ENCODE measurements at regions not wholly inside any gene's neighbourhood (a gene's known extent, or its start where the extent isn't known, plus 50 kb on each side); places are given as distances from the start of the nearest gene placed in this dataset.

DNA sequence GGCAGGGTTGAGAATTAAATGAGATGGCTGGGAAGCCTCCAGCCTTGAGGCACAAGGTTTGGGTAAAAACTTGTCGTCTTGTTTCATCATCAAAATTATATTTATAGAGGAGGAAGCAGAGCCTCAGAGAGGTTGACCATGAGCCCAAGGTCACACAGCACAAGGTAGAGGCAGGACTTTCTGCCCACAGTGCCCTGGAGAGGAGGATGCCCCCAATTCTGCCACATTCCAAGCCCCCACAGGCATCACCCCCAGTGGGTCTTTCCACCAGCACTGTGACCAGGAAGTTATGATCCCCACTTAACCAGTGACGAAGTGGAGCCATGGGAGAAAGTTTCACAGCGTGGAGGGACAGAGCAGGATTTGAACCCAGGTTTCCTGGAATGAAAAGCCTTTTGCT, 400.0 kb downstream of the MATN1 start:
- Histone ChIP-seq H3K9me3 (replicated peaks; ENCODE audit: control insufficient read depth, low read depth, low read length) (no peaks in the 10 kb centered on the region), H3K4me1 (ENCODE audit: control insufficient read depth, insufficient read depth, low read length) (peaks cover 15% of the 10 kb centered on the region), H3K36me3 (ENCODE audit: control insufficient read depth, insufficient read depth, low read length) (no peaks in the 10 kb centered on the region), H3K27me3 (ENCODE audit: control insufficient read depth, insufficient read depth, low read length) (peaks cover 2% of the 10 kb centered on the region), H3K4me3 (ENCODE audit: low read length) (no peak overlapping the region), H3K27ac (ENCODE audit: low read length) (no peak overlapping the region)
- DNase-seq: no peak
- WGBS (ENCODE audit: insufficient coverage): 87% methylated on average over 2 of the region's 3 CpGs

DNA sequence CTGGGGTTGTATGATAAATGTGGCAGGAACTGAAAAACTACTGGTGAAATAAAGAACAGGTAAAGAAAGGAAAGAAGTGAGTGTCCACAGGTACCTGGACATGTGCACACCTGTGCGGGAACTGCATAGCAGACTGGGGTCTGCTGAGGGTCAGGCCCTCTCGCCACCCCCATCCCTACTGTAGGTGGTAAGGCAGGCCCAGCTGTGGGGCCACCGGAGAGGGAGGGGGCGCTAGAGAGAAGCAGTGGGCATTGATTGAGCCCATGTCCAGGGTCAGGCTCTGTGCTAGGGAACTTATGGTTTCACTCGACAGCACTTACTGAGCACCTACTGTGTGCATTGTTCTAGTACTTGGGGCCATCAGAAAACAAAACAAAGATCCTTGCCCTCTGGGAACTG, 400.5 kb downstream of the MATN1 start:
- no peak for DNase-seq
- peaks cover 15% of the 10 kb centered on the region for H3K4me1 ChIP-seq (ENCODE audit: control insufficient read depth, insufficient read depth, low read length)
- H3K27me3 ChIP-seq (ENCODE audit: control insufficient read depth, insufficient read depth, low read length): peaks cover 2% of the 10 kb centered on the region

DNA sequence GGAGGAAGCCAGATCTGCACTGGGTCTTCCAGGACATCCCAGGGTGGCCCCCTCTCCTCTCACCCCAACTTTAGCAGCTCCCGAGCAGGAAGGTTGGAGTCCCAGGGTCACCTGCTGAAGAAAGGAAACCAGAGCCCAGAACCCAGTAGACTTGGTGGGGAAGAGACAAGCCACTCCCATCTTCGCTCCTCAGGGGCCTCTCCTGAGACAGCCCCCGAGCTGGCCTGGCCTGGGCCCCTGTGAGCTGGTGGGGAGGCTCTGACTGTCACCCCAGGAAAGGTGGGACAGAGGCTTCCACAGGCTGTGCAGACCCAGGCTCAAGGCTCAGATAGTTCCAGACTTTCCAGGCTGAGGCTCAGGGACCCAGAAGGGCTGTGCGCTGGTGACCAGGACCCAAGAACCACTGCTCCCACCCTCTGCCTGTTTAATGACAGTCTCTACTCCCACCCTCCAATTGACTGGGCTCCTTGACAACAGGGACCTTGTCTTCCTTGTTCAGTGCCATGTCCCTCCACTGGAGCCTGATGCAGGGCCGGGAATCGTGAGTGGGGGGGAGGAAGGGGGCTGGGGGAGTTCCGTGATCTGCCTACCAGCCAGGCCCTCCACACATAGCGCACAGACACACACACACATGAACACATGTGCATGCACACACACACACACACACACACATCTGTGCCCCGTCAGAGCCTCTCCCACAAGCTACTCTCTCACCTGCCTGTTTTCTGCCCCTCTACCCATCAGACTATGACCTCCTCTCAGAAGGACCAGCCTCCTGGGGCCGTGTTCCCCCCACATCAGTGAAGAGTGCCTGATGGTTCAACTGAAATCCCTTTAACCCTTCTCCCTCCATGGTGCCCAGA, 401.2 kb downstream of the MATN1 start:
- 75% methylated on average over 4 of the region's 10 CpGs for WGBS (ENCODE audit: insufficient coverage)
- H3K27me3 ChIP-seq (ENCODE audit: control insufficient read depth, insufficient read depth, low read length): peaks cover 2% of the 10 kb centered on the region
- no peaks in the 10 kb centered on the region for H3K9me3 ChIP-seq (replicated peaks; ENCODE audit: control insufficient read depth, low read depth, low read length)

More for the DNA sequence above, 400.5 kb downstream of the MATN1 start:
- Histone ChIP-seq H3K9me3 (replicated peaks; ENCODE audit: control insufficient read depth, low read depth, low read length) (no peaks in the 10 kb centered on the region), H3K36me3 (ENCODE audit: control insufficient read depth, insufficient read depth, low read length) (no peaks in the 10 kb centered on the region), H3K27ac (ENCODE audit: low read length) (no peak overlapping the region), H3K4me3 (ENCODE audit: low read length) (no peak overlapping the region)
- 46% methylated on average over 2 of the region's 5 CpGs for WGBS (ENCODE audit: insufficient coverage)

DNA sequence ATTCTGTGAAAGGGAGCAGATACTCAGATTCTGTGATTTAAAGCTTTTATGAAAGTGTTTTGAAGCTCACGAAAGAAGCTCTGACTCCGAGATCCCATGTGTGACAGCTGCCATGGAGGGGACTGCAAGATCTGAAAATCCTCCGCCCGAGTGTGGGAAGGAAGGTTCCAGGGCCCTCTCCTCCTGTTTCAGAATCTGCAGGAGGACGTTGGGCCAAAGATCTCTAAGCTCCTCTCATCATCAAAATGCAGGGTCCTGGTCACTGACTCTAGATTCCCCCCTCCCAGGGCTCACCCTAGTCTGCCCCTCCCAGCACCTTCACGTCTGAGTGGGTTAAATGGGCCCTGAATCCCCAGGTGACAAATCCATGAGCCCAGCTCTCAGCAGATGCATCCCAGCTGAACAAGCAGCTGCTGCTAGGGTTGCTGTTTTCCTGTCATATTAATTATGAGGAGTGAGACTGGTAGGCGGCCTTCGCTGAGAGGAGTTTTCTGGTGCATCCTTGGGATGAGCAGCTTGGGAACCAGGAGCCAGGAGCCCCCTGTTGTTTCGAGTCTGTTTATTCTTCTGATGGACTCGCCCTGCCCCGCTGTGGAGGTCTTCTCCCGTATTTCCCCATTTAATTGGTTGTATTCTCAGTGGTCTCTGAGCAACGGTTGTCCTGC, 402.0 kb downstream of the MATN1 start:
- no peaks in the 10 kb centered on the region for H3K36me3 ChIP-seq (ENCODE audit: control insufficient read depth, insufficient read depth, low read length)
- H3K27ac ChIP-seq (ENCODE audit: low read length): no peak overlapping the region
- WGBS (ENCODE audit: insufficient coverage): 60% methylated on average over 5 of the region's 13 CpGs
- peak; percentile 17 for DNase-seq
- peaks cover 3% of the 10 kb centered on the region for H3K27me3 ChIP-seq (ENCODE audit: control insufficient read depth, insufficient read depth, low read length)
- peaks cover 15% of the 10 kb centered on the region for H3K4me1 ChIP-seq (ENCODE audit: control insufficient read depth, insufficient read depth, low read length)
- no peak overlapping the region for H3K4me3 ChIP-seq (ENCODE audit: low read length)
- H3K9me3 ChIP-seq (replicated peaks; ENCODE audit: control insufficient read depth, low read depth, low read length): peaks cover 1% of the 10 kb centered on the region

More for the DNA sequence above, 401.2 kb downstream of the MATN1 start:
- no peak overlapping the region for H3K4me3 ChIP-seq (ENCODE audit: low read length)
- H3K36me3 ChIP-seq (ENCODE audit: control insufficient read depth, insufficient read depth, low read length): no peaks in the 10 kb centered on the region
- DNase-seq: no peak
- H3K27ac ChIP-seq (ENCODE audit: low read length): no peak overlapping the region
- peaks cover 15% of the 10 kb centered on the region for H3K4me1 ChIP-seq (ENCODE audit: control insufficient read depth, insufficient read depth, low read length)

DNA sequence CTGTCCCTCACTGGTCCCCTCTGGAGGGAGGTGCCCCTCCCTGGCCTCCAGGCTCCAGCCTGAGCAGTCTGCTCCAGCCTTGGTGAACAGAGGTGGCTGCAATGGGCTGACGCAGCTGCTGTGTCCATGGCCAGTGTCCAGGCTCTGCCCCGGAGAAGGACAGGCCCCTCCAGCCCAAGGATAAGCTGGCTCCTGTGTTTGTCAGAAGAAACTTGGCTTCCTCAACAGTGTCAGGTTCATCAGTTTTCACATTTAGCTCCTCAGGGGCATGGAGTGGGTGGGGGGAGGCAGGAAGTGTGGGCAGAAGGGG, 402.8 kb downstream of the MATN1 start:
- 30% methylated on average over 2 of the region's 2 CpGs for WGBS (ENCODE audit: insufficient coverage)
- H3K4me3 ChIP-seq (ENCODE audit: low read length): no peak overlapping the region
- H3K27me3 ChIP-seq (ENCODE audit: control insufficient read depth, insufficient read depth, low read length): peaks cover 4% of the 10 kb centered on the region
- no peaks in the 10 kb centered on the region for H3K36me3 ChIP-seq (ENCODE audit: control insufficient read depth, insufficient read depth, low read length)
- H3K4me1 ChIP-seq (ENCODE audit: control insufficient read depth, insufficient read depth, low read length): peaks cover 15% of the 10 kb centered on the region
- peaks cover 3% of the 10 kb centered on the region for H3K9me3 ChIP-seq (replicated peaks; ENCODE audit: control insufficient read depth, low read depth, low read length)
- peak; percentile 16 for DNase-seq
- no peak overlapping the region for H3K27ac ChIP-seq (ENCODE audit: low read length)

DNA sequence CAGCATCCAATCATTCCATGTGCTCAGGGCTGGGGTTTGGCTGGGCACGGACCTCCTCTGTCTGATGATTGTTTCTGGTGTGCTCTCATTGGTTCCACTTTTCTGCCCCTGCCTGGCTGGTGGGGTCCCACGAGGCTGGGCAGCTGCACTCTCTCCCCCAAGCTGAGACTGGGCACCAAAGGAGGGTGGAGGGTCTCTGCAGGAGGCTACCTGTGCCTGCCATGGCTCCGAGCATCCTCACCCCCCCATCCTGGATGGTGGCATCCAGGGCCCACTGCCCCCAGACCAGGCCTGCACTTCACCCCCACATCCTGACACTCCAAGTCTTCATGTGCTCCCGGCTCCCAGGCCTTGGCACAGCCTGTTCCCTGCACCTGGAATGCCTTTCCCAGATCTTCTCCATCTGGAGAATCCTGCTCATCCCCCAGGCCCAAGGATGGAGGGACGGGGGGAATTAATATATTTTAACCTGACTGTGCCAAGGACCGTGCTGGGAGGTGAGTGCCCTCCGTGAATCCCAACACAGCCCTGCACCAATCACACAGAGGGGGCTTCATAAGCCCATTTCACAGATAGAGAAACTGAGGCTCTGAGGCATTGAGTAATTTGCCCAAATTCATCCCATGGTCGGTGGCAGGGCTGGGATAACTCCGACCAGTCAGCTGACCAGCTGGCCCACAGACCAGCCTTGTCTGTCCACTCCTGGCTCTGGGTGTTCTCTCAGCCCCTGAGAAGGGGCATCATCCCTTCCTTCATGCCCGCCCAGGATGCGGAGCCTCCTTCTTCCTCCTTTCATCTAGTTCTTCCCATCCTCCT, 403.4 kb downstream of the MATN1 start:
- Histone ChIP-seq H3K4me1 (ENCODE audit: control insufficient read depth, insufficient read depth, low read length) (peaks cover 15% of the 10 kb centered on the region), H3K36me3 (ENCODE audit: control insufficient read depth, insufficient read depth, low read length) (no peaks in the 10 kb centered on the region), H3K27ac (ENCODE audit: low read length) (no peak overlapping the region), H3K9me3 (replicated peaks; ENCODE audit: control insufficient read depth, low read depth, low read length) (peaks cover 3% of the 10 kb centered on the region), H3K27me3 (ENCODE audit: control insufficient read depth, insufficient read depth, low read length) (peaks cover 4% of the 10 kb centered on the region), H3K4me3 (ENCODE audit: low read length) (no peak overlapping the region)
- 79% methylated on average over 7 of the region's 11 CpGs for WGBS (ENCODE audit: insufficient coverage)
- no peak for DNase-seq

DNA sequence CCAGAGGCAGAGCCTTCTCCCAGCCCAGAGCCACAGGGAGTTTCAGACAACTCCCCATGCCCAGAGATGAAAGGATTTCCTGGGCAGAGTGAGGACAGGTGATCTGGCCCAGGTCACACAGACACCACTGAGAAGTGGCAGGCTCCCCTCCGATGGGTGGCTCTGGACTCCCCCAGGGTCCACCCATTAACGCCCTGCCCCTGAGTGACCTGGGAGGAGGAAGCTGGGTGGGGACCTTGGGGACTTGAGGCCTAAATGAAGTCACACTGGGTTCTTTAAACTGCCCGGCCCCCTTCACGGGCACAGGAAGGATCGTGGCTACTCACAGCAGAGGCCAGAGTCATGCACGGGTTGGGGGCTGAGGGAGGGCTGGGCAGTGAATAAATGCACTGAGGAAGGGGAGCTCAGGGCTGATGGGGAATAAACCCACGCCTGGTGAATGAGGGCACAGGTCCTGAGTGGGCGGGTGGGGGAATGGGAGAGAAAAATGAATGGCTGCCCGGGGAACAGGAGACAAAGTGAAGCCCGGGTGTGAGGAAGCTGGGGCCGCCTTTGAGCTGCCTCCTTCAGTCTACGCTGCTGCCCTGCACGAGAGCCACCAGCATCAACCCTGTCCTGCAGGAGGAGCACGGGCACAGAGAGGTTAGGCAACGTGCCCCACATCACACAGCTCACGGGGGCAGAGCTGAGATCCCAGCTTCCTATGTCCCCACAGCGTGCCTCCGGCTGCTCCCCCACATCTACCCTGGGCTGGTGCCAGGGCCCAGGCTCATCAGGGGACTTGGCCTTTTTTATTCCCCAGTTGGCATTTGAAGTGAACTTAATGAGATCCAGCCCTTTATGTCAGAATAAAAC, 404.3 kb downstream of the MATN1 start:
- H3K27me3 ChIP-seq (ENCODE audit: control insufficient read depth, insufficient read depth, low read length): peaks cover 4% of the 10 kb centered on the region
- H3K4me3 ChIP-seq (ENCODE audit: low read length): no peak overlapping the region
- H3K27ac ChIP-seq (ENCODE audit: low read length): no peak overlapping the region
- 68% methylated on average over 14 of the region's 18 CpGs for WGBS (ENCODE audit: insufficient coverage)
- H3K36me3 ChIP-seq (ENCODE audit: control insufficient read depth, insufficient read depth, low read length): no peaks in the 10 kb centered on the region
- H3K4me1 ChIP-seq (ENCODE audit: control insufficient read depth, insufficient read depth, low read length): peaks cover 15% of the 10 kb centered on the region
- no peak for DNase-seq
- H3K9me3 ChIP-seq (replicated peaks; ENCODE audit: control insufficient read depth, low read depth, low read length): peaks cover 3% of the 10 kb centered on the region

DNA sequence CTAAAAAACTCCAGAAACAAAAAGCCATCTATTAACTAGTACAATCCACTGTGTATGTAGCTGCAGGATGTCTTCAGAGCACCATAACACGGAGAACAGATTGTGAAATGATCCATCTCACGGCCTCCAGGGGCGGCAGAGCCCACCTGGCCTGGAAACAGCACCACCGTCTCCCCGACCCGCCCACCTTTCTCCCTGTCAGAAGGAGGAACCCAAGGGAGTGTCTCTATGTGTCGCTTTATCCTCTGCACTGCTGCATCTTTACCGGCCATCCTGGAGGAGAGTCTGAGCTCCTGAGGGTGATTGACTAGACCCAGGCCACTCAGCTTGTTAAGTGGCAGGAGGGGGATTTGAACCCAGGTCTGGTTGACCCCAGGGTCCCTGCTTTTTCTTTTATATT, 405.0 kb downstream of the MATN1 start:
- peaks cover 15% of the 10 kb centered on the region for H3K4me1 ChIP-seq (ENCODE audit: control insufficient read depth, insufficient read depth, low read length)
- no peak for DNase-seq
- H3K27ac ChIP-seq (ENCODE audit: low read length): no peak overlapping the region
- no peak overlapping the region for H3K4me3 ChIP-seq (ENCODE audit: low read length)
- H3K36me3 ChIP-seq (ENCODE audit: control insufficient read depth, insufficient read depth, low read length): no peaks in the 10 kb centered on the region
- 31% methylated on average over 3 of the region's 8 CpGs for WGBS (ENCODE audit: insufficient coverage)
- peaks cover 4% of the 10 kb centered on the region for H3K27me3 ChIP-seq (ENCODE audit: control insufficient read depth, insufficient read depth, low read length)
- peaks cover 3% of the 10 kb centered on the region for H3K9me3 ChIP-seq (replicated peaks; ENCODE audit: control insufficient read depth, low read depth, low read length)

DNA sequence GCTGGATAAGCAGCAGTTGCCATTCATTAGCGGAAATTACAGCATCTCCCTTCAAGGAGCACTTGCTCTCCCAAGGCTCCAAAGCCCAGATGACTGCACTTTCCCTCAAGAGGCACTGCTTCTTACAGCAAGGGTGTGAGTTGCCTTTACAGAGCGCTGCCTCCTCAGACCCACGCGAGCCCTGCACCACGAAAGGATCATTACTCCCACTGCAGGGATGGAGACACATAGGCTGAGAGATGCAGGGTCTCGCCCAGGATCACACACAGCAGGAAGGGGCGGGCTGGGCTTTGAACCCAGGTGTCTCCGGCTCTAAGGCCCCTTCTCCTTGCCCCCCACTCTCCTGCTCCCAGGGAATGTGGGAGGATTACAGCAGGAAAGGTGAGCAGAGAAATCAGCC, 405.5 kb downstream of the MATN1 start:
- no peak overlapping the region for H3K27ac ChIP-seq (ENCODE audit: low read length)
- 80% methylated on average over 1 of the region's 8 CpGs for WGBS (ENCODE audit: insufficient coverage)
- DNase-seq: no peak
- no peaks in the 10 kb centered on the region for H3K36me3 ChIP-seq (ENCODE audit: control insufficient read depth, insufficient read depth, low read length)
- H3K9me3 ChIP-seq (replicated peaks; ENCODE audit: control insufficient read depth, low read depth, low read length): peaks cover 3% of the 10 kb centered on the region
- no peak overlapping the region for H3K4me3 ChIP-seq (ENCODE audit: low read length)
- peaks cover 15% of the 10 kb centered on the region for H3K4me1 ChIP-seq (ENCODE audit: control insufficient read depth, insufficient read depth, low read length)
- H3K27me3 ChIP-seq (ENCODE audit: control insufficient read depth, insufficient read depth, low read length): peaks cover 4% of the 10 kb centered on the region
